Globus pallidus (tissue), 1 donor: ENCODE measurements at regions not wholly inside any gene's neighbourhood (a gene's known extent, or its start where the extent isn't known, plus 50 kb on each side); places are given as distances from the start of the nearest gene placed in this dataset.
"Not testable (repeated sequence)": the region's sequence is repeated elsewhere in the genome, so short reads cannot be mapped to it uniquely, and the experiment has no call there.

Source experiments
- DNase-seq: peaks from one replicate; pipeline ENCODE4 v3.0.0-alpha.2; 2015; ENCODE audit warnings: low spot score

GRCh38 chr1:104973516-104973915, 1223.8 kb downstream of the AMY1C start:
- no peak for DNase-seq

GRCh38 chr1:104979651-104980050, 1230.0 kb downstream of the AMY1C start:
- DNase-seq, result no peak

DNA sequence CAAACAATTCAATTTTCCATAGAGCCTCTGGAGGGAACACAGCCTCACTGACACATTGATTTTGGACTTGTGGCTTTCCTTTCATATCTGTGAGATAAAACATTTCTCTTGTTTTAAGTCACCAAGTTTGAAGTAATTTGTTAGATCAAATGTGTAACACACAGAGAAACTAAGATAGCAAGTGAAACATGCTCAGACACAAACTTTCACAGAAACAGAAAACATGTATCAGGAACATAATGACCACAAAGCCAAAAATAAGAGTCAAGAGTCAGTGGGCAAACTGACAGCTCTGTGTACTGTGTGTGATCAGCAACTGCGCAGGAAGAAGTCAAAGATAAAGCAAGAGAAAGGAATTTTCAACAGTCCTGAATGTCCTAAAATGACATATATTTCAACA, 1237.5 kb downstream of the AMY1C start:
- DNase-seq, result no peak

- DNase-seq, result no peak
Observed at GRCh38 chr1:104989012-104989411, 1239.3 kb downstream of the AMY1C start.

DNA sequence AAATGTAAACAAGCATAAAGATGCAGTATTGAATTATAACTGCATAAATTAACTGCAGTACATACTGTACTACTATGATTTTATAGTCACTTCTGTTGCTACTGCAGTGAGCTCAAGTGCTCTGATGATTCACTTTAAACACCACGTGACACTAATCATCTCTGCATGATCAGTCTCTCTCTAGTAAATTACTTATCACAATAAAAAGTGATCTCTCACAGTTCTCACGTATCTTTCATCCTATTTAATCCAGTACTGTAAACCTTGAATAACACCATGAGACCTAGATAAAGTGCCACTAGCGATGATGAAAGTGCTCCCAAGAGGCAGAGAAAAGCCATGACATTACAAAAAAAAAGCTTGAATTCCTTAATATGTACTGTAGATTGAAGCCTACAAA, 1242.0 kb downstream of the AMY1C start:
- no peak for DNase-seq

GRCh38 chr1:105000793-105001192, 1251.1 kb downstream of the AMY1C start:
- DNase-seq, result no peak

- no peak for DNase-seq
Observed at GRCh38 chr1:105004515-105004914, 1254.8 kb downstream of the AMY1C start.

- no peak for DNase-seq
Observed at GRCh38 chr1:105005594-105006195, 1256.0 kb downstream of the AMY1C start.

DNA sequence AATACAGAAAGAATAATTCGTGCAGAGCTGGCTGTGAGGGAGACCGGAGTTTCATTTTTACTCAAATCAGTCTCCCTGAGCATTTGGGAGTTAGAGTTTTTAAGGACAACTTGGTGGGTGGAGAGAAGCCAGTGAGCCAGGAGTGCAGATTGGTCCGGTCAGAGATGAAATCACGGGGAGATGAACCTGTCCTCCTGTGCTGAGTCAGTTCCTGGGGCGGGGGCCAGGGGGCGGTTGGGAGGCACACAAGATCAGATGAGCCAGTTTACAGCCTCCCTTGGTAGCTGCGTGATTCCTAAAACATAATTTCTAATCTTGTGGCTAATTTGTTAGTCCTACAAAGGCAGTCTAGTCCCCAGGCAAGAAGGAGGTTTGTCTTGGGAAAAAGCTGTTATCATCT, 1267.9 kb downstream of the AMY1C start:
- DNase-seq, result no peak

DNA sequence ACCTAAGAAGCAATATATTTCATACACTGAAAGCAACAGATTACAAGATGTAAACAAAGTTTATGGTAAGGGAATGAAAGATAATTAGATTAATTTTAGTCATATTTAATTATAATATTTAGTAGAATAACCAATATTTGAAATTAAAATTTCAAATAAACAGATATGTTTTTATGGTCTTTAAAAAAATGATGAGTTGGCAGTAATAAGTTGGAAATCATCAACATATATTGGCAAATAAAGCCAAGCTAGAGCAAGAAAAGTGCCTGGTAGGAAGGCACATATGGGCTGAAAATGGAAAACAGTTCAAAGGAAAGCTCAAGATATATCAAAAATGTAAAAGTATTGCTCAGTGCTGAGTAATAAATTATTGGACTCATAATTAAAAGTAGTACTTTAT, 1274.0 kb downstream of the AMY1C start:
- DNase-seq, result no peak

DNA sequence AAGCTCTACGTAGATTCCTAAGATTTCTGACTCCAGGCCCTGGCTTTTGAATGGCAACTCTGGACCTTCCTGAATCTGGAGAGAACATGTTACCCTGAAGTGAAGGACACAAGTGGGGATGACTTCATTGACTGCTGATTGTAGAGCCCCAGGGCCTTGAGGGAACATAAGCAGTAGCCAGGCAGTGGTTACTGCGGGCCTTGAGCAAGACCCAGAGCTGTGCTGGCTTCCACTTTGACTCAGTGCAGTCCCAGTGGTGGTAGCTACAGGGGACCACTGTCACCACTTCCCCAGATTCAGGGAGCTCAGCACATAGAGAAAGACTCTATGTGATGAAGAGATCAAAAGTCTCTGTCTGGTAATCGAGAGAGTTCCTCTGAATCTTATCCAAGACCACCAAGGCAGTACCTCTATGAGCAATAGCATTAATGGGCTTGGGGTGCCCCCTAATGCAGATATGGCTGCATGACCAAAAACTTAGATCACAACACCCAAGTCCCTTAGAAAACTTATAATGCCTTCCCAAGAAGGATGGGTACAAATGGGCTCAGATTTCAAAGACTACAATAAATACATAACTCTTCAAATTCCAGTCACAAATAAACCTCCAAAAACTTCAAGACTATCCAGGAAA, 1278.3 kb downstream of the AMY1C start:
- no peak for DNase-seq

DNA sequence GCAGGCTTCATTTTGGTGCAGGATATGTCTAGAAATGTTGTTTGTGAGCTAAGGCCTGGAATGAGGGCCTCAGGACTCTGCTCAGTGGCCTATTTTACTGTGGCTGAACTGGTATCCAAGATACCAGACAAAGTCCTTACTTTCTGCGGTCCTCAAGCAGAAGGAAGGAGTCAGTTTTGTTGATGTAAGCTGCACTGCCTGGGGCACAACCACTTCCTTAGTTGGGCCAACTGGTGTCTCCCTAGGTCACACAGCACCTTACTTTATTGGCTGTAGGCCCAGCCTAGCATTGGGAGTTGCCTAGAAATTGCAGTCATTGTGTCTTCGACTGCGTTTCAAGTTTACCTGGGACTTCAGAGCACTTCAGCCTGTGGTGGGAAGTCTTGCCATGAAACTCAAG, 1322.7 kb downstream of the AMY1C start:
- no peak for DNase-seq

- DNase-seq, result peak; percentile 0
Observed at GRCh38 chr1:105072850-105073249, 1323.2 kb downstream of the AMY1C start.

- DNase-seq, result no peak
Observed at GRCh38 chr1:105073660-105074059, 1324.0 kb downstream of the AMY1C start.

DNA sequence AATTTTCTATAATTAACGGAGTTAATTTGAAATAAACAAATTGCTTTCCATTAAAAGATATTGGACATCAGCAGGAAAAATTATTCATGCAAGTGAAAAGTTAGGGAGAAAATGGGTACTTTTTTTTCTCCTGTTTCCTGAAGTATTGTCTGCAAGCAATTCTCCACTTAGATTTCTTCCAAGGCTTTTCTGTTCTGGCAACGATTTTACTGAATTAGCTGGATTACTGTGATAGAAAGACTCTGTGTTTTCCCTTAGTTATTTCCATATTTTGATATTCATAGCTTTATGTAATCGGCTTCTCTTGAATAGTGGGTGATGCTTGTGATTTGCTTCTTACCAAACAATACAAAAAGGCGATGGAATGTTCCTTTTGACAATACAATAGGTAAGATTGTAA, 1333.9 kb downstream of the AMY1C start:
- no peak for DNase-seq

DNA sequence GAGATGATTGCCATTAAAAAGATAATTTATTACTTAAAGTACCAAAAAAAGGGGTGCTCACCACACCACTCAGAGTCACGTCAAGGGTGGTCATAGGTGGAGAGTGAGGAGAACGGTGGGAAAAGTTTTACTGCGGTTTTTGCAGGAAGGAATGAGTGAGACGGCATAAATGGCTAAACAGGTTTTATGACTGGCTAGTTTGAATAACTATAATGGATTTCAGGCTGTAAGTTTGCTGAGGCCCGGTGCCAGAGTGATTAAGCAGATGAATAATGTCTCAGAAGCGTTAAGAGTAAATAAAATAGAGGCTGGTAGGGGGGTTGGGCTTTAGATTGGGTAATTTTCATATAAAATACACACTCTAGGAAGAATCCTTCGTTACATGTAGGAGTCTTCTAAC, 1337.8 kb downstream of the AMY1C start:
- DNase-seq, result no peak

DNA sequence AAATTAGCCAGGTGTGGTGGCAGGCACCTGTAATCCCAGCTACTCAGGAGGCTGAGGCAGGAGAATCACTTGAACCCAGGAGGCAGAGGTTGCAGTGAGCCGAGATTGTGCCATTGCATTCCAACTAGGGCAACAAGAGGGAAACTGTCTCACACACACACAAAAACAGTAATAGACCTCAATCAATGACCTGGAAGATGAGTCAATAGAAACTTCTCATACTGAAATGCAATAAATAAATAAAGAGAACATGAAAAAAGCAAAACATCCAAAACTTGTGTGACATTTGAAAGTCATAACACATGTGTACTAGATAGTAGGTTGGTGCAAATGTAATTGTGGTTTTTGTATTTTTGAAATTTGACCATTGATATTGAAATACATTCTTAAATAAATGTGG, 1338.5 kb downstream of the AMY1C start:
- no peak for DNase-seq

- not testable (repeated sequence) for DNase-seq
Observed at GRCh38 chr1:105093893-105094292, 1344.2 kb downstream of the AMY1C start.

- DNase-seq, result no peak
Observed at GRCh38 chr1:105100102-105100501, 1350.4 kb downstream of the AMY1C start.

DNA sequence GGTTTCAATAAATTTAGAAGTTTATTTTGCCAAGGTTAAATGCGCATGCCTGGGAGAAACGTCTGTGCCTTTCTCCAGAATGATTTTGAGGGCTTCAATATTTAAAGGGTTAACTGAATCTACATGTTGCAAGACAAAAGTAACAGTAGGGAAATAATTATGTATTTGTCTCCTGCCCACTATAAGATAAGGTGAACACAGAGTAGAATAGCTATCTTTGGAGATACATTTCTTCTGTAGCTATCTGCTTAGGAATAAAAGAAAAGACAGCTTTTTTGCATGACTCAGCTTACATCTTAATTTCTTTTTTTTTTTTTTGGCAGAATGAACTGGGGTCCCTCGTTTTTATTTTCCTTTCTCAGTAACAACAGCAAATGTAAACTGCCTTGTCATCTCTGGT, 1351.6 kb downstream of the AMY1C start:
- no peak for DNase-seq

GRCh38 chr1:105102371-105102770, 1352.7 kb downstream of the AMY1C start:
- DNase-seq, result no peak

DNA sequence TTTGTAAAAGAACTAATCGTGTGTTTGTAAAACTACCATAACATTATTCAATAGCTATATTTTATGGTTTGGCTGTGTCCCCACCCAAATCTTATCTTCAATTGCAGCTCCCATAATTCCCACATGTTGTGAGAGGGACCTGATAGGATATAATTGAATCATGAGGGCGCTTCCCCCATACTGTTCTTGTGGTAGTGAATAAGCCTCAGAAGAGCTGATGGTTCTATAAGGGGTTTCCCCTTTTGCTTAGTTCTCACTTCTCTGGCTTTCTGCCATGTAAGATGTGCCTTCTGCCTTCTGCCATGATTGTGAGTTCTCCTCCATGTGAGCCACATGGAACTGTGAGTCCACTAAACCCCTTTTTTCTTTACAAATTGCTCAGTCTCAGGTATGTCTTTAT, 1372.3 kb downstream of the AMY1C start:
- DNase-seq, result no peak

DNA sequence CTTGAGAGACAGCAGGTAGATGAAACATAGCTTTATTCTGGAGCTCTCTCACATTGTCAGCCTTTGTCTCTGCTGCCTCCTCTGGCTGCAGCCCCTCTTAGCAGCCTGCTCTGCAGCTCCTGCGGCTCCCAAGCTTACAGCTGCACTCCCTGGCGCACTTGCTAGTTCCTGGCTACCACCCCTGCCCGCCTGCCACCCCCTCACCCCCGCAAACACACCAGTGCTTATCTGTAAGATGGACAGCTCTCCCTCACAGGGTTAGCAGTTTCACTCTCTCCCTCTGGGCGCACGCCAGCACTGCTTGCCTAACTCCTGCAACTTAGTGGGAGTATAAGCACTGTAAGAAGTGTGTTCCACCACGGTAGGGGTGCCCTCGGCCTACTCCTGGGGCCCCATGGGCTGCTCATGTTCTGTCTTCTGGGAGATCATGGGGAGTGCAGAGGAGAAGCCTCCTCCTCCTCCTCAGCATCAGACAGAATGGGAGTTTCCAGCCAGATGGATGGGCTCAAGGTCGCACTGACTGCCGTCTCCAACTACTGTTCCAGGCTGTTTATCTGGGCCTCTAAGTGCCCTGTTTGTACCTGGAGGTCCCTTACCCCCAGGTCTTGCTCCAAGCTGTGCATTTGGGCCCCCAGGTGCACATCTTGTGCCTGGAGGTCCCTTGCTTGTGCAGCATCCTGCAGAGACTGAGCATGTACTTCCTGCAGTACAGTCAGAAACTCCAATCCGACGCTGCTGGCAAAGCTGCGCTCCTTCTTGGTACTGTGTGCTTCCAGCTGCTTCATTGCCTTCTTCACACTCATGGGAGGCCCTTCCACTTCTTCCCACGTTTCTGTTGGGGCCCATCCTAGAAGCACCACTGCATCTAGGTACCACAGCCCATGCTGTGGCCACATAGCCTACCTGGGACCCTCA, 1388.1 kb downstream of the AMY1C start:
- DNase-seq, result no peak
